ENCODE measurements at regions not wholly inside any gene's neighbourhood (a gene's known extent, or its start where the extent isn't known, plus 50 kb on each side); places are given as distances from the start of the nearest gene placed in this dataset.
"Not testable (repeated sequence)": the region's sequence is repeated elsewhere in the genome, so short reads cannot be mapped to it uniquely, and the experiment has no call there.

DNA sequence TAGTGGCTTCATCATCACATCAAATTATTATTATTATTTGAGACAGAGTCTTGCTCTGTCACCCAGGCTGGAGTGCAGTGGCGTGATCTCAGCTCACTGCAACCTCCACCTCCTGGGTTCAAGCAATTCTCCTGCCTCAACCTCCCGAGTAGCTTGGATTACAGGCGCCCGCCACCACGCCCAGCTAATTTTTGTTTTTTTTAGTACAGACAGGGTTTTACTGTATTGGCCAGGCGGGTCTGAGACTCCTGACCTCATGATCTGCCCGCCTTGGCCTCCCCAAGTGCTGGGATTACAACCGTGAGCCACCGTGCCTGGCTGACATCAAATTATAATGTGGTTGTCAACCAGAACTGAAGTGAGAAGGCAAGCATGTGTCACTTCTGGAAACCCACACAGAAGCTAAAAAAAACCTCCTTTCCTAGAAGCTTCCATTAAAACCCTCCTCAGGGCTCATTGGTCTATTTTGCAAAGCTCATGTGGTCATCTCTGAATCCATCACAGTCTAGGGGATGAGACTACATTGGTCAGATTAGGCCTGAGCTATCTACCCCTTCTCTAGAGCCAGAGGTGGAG lies 75.8 kb upstream of the CARD11 start:
- TF ChIP-seq EZH2 (IDR thresholded peaks at IDR 0.05; ENCODE audit: low read length, unreplicated experiment); CTCF (conservative IDR thresholded peaks at IDR 0.05; ENCODE audit: low read depth, low read length): not testable (repeated sequence)

Measured in PC-3 (cell line).